ENCODE measurements at regions not wholly inside any gene's neighbourhood (a gene's known extent, or its start where the extent isn't known, plus 50 kb on each side); places are given as distances from the start of the nearest gene placed in this dataset.
A peak's percentile ranks its signal among the peaks of the same experiment; 100 is the strongest.
"Not testable (repeated sequence)": the region's sequence is repeated elsewhere in the genome, so short reads cannot be mapped to it uniquely, and the experiment has no call there.

- Histone ChIP-seq H4K8ac (ENCODE audit: low read depth, low read length) (no peak overlapping the region), H2BK12ac (ENCODE audit: low read length) (no peak overlapping the region), H3K9me3 (ENCODE audit: insufficient read depth, low read depth, low read length) (no peaks in the 10 kb centered on the region), H3K27ac (ENCODE audit: low read depth, low read length) (no peak overlapping the region), H3K23ac (ENCODE audit: low read length) (no peak overlapping the region), H3K4me3 (ENCODE audit: low read depth, low read length) (no peak overlapping the region), H2BK120ac (ENCODE audit: insufficient read depth, low read length, poor library complexity) (no peak overlapping the region), H3K4ac (ENCODE audit: low read depth, low read length) (no peak overlapping the region), H3K18ac (ENCODE audit: low read length) (no peak overlapping the region), H3K14ac (ENCODE audit: low read length) (no peak overlapping the region), H3K79me1 (ENCODE audit: low read length) (no peaks in the 10 kb centered on the region), H3K36me3 (ENCODE audit: control insufficient read depth in 1 of 2, insufficient read depth in 2 of 2, low read length in 2 of 2) (no peaks in the 10 kb centered on the region), H2BK5ac (ENCODE audit: low read depth, low read length, poor library complexity) (no peak overlapping the region), H2AFZ (ENCODE audit: insufficient read depth, low read length, poor library complexity) (no peak overlapping the region), H3K9ac (ENCODE audit: low read length) (no peak overlapping the region), H4K91ac (ENCODE audit: low read depth, low read length) (no peak overlapping the region), H3K79me2 (ENCODE audit: control insufficient read depth, insufficient read depth, low read length, poor library complexity) (no peaks in the 10 kb centered on the region), H3K4me2 (ENCODE audit: low read length) (no peak overlapping the region), H3K27me3 (ENCODE audit: insufficient read depth, low read length) (no peaks in the 10 kb centered on the region), H2AK5ac (ENCODE audit: low read length) (no peak overlapping the region), H4K12ac (ENCODE audit: low read depth, low read length) (no peak overlapping the region), H3K4me1 (ENCODE audit: control insufficient read depth in 1 of 2, insufficient read depth in 2 of 2, low read length in 2 of 2) (no peaks in the 10 kb centered on the region)
- no CpG with 5 or more reads among the region's 2 CpGs for WGBS (ENCODE audit: extremely low coverage, insufficient coverage, insufficient read length)
- peak; percentile 37 to 73 for DNase-seq
Measured at GRCh38 chr13:62747629-62748028, 1332.0 kb upstream of the PCDH20 start.

GRCh38 chr13:62747152-62747551 lies 1331.5 kb upstream of the PCDH20 start:
- Histone ChIP-seq H2BK12ac (ENCODE audit: low read length) (no peak overlapping the region), H3K4ac (ENCODE audit: low read depth, low read length) (no peak overlapping the region), H3K23ac (ENCODE audit: low read length) (no peak overlapping the region), H2AK5ac (ENCODE audit: low read length) (no peak overlapping the region), H4K8ac (ENCODE audit: low read depth, low read length) (no peak overlapping the region), H3K9me3 (ENCODE audit: insufficient read depth, low read depth, low read length) (no peaks in the 10 kb centered on the region), H4K91ac (ENCODE audit: low read depth, low read length) (no peak overlapping the region), H3K18ac (ENCODE audit: low read length) (no peak overlapping the region), H3K27ac (ENCODE audit: low read depth, low read length) (no peak overlapping the region), H2AFZ (ENCODE audit: insufficient read depth, low read length, poor library complexity) (no peak overlapping the region), H2BK5ac (ENCODE audit: low read depth, low read length, poor library complexity) (no peak overlapping the region), H3K79me2 (ENCODE audit: control insufficient read depth, insufficient read depth, low read length, poor library complexity) (no peaks in the 10 kb centered on the region), H3K36me3 (ENCODE audit: control insufficient read depth in 1 of 2, insufficient read depth in 2 of 2, low read length in 2 of 2) (no peaks in the 10 kb centered on the region), H3K4me1 (ENCODE audit: control insufficient read depth in 1 of 2, insufficient read depth in 2 of 2, low read length in 2 of 2) (no peaks in the 10 kb centered on the region), H3K4me2 (ENCODE audit: low read length) (no peak overlapping the region), H3K14ac (ENCODE audit: low read length) (no peak overlapping the region), H3K4me3 (ENCODE audit: low read depth, low read length) (no peak overlapping the region), H3K9ac (ENCODE audit: low read length) (no peak overlapping the region), H3K79me1 (ENCODE audit: low read length) (no peaks in the 10 kb centered on the region), H4K12ac (ENCODE audit: low read depth, low read length) (no peak overlapping the region), H3K27me3 (ENCODE audit: insufficient read depth, low read length) (no peaks in the 10 kb centered on the region), H2BK120ac (ENCODE audit: insufficient read depth, low read length, poor library complexity) (no peak overlapping the region)
- WGBS (ENCODE audit: extremely low coverage, insufficient coverage, insufficient read length): no CpG with 5 or more reads among the region's 2 CpGs
- DNase-seq: peak in 1 of 2 donors; percentile 7

GRCh38 chr13:62729746-62730145 lies 1314.1 kb upstream of the PCDH20 start:
- not testable (repeated sequence) for H3K79me1 ChIP-seq (ENCODE audit: low read length); H2BK12ac ChIP-seq (ENCODE audit: low read length); H4K8ac ChIP-seq (ENCODE audit: low read depth, low read length); H3K27ac ChIP-seq (ENCODE audit: low read depth, low read length); H3K9ac ChIP-seq (ENCODE audit: low read length); H3K4me1 ChIP-seq (ENCODE audit: control insufficient read depth in 1 of 2, insufficient read depth in 2 of 2, low read length in 2 of 2); H3K14ac ChIP-seq (ENCODE audit: low read length); DNase-seq; H2AFZ ChIP-seq (ENCODE audit: insufficient read depth, low read length, poor library complexity); H3K4me2 ChIP-seq (ENCODE audit: low read length); H4K12ac ChIP-seq (ENCODE audit: low read depth, low read length); H2AK5ac ChIP-seq (ENCODE audit: low read length); H3K79me2 ChIP-seq (ENCODE audit: control insufficient read depth, insufficient read depth, low read length, poor library complexity); H3K27me3 ChIP-seq (ENCODE audit: insufficient read depth, low read length); H3K36me3 ChIP-seq (ENCODE audit: control insufficient read depth in 1 of 2, insufficient read depth in 2 of 2, low read length in 2 of 2); H3K9me3 ChIP-seq (ENCODE audit: insufficient read depth, low read depth, low read length); H2BK5ac ChIP-seq (ENCODE audit: low read depth, low read length, poor library complexity); H3K18ac ChIP-seq (ENCODE audit: low read length); H2BK120ac ChIP-seq (ENCODE audit: insufficient read depth, low read length, poor library complexity); H4K91ac ChIP-seq (ENCODE audit: low read depth, low read length); H3K4ac ChIP-seq (ENCODE audit: low read depth, low read length); H3K23ac ChIP-seq (ENCODE audit: low read length)
- H3K4me3 ChIP-seq (ENCODE audit: low read depth, low read length): peak overlapping the region; percentile 48
- WGBS (ENCODE audit: extremely low coverage, insufficient coverage, insufficient read length): no CpG with 5 or more reads among the region's 9 CpGs

GRCh38 chr13:62721893-62722292 lies 1306.2 kb upstream of the PCDH20 start:
- H3K4me3 ChIP-seq (ENCODE audit: low read depth, low read length): no peak overlapping the region
- no peak overlapping the region for H3K23ac ChIP-seq (ENCODE audit: low read length)
- no peak overlapping the region for H2AK5ac ChIP-seq (ENCODE audit: low read length)
- H3K9me3 ChIP-seq (ENCODE audit: insufficient read depth, low read depth, low read length): no peaks in the 10 kb centered on the region
- H3K27ac ChIP-seq (ENCODE audit: low read depth, low read length): no peak overlapping the region
- H3K14ac ChIP-seq (ENCODE audit: low read length): no peak overlapping the region
- H3K4me2 ChIP-seq (ENCODE audit: low read length): no peak overlapping the region
- H3K36me3 ChIP-seq (ENCODE audit: control insufficient read depth in 1 of 2, insufficient read depth in 2 of 2, low read length in 2 of 2): no peaks in the 10 kb centered on the region
- no CpG with 5 or more reads among the region's 4 CpGs for WGBS (ENCODE audit: extremely low coverage, insufficient coverage, insufficient read length)
- no peak overlapping the region for H3K18ac ChIP-seq (ENCODE audit: low read length)
- no peak overlapping the region for H3K9ac ChIP-seq (ENCODE audit: low read length)
- H4K8ac ChIP-seq (ENCODE audit: low read depth, low read length): no peak overlapping the region
- no peaks in the 10 kb centered on the region for H3K27me3 ChIP-seq (ENCODE audit: insufficient read depth, low read length)
- H2BK12ac ChIP-seq (ENCODE audit: low read length): no peak overlapping the region
- no peak overlapping the region for H4K12ac ChIP-seq (ENCODE audit: low read depth, low read length)
- no peak overlapping the region for H2BK120ac ChIP-seq (ENCODE audit: insufficient read depth, low read length, poor library complexity)
- H3K79me1 ChIP-seq (ENCODE audit: low read length): no peaks in the 10 kb centered on the region
- no peak overlapping the region for H2AFZ ChIP-seq (ENCODE audit: insufficient read depth, low read length, poor library complexity)
- no peak for DNase-seq
- no peaks in the 10 kb centered on the region for H3K4me1 ChIP-seq (ENCODE audit: control insufficient read depth in 1 of 2, insufficient read depth in 2 of 2, low read length in 2 of 2)
- H4K91ac ChIP-seq (ENCODE audit: low read depth, low read length): no peak overlapping the region
- no peak overlapping the region for H2BK5ac ChIP-seq (ENCODE audit: low read depth, low read length, poor library complexity)
- no peak overlapping the region for H3K4ac ChIP-seq (ENCODE audit: low read depth, low read length)
- H3K79me2 ChIP-seq (ENCODE audit: control insufficient read depth, insufficient read depth, low read length, poor library complexity): no peaks in the 10 kb centered on the region
